ENCODE measurements at regions not wholly inside any gene's neighbourhood (a gene's known extent, or its start where the extent isn't known, plus 50 kb on each side); places are given as distances from the start of the nearest gene placed in this dataset.

- H3K4me3 ChIP-seq = no peak overlapping the region
- no peak overlapping the region for H3K4me3 Mint-ChIP-seq
- no peak for DNase-seq (ENCODE audit: low spot score)
- peaks cover 9% of the 10 kb centered on the region; the same call in 2 of the 3 replicates for H3K9me3 Mint-ChIP-seq
- H3K27ac Mint-ChIP-seq = no peak overlapping the region
- H3F3A ChIP-seq (replicated peaks; ENCODE audit: low read depth) = no peaks in the 10 kb centered on the region
- no peak for ATAC-seq
- no peaks in the 10 kb centered on the region for H3K36me3 ChIP-seq (ENCODE audit: insufficient read depth)
- no peak overlapping the region for H3K27ac ChIP-seq (ENCODE audit: low read depth)
- TF ChIP-seq JUNB (IDR thresholded peaks at IDR 0.05; ENCODE audit: unreplicated experiment) = no peak
- no peak for TF ChIP-seq NANOG (IDR thresholded peaks at IDR 0.05; ENCODE audit: borderline replicate concordance)
- no peak for TF ChIP-seq ZNF462 (CRISPR knock-in tag; IDR thresholded peaks at IDR 0.05)
- no peak for TF ChIP-seq CREB1 (CRISPR knock-in tag; IDR thresholded peaks at IDR 0.05; ENCODE audit: low read depth)
- no peak for TF ChIP-seq ZNF331 (CRISPR knock-in tag; IDR thresholded peaks at IDR 0.05; ENCODE audit: low read depth)
- TF ChIP-seq EZH2phosphoT487 (IDR thresholded peaks at IDR 0.05; ENCODE audit: unreplicated experiment) = no peak
- TF ChIP-seq STAT1 (IDR thresholded peaks at IDR 0.05; ENCODE audit: unreplicated experiment) = no peak
- no peak for TF ChIP-seq ETS1 (IDR thresholded peaks at IDR 0.05)
- TF ChIP-seq REST (IDR thresholded peaks at IDR 0.05; ENCODE audit: unreplicated experiment) = no peak
- no peak for TF ChIP-seq ZNF114 (CRISPR knock-in tag; IDR thresholded peaks at IDR 0.05)
- no peak for TF ChIP-seq POLR2AphosphoS5 (IDR thresholded peaks at IDR 0.05; ENCODE audit: low read depth)
- TF ChIP-seq EZH2 (IDR thresholded peaks at IDR 0.05; ENCODE audit: low read depth, unreplicated experiment) = no peak
- TF ChIP-seq CTCF (conservative IDR thresholded peaks at IDR 0.05; ENCODE audit: low read depth in 2 of 2) = no peak
- H3K9me2 ChIP-seq (ENCODE audit: insufficient read depth) = 0 out of 2 replicates have a peak, but pooled peaks cover 3% of the 10 kb centered on the region
- H3K79me2 ChIP-seq (replicated peaks; ENCODE audit: insufficient read depth) = no peaks in the 10 kb centered on the region
- H4K20me1 ChIP-seq (replicated peaks; ENCODE audit: insufficient read depth) = no peaks in the 10 kb centered on the region
- H3K36me3 Mint-ChIP-seq (ENCODE audit: low read depth) = no peaks in the 10 kb centered on the region
- H3K4me2 ChIP-seq = no peak overlapping the region
- no peaks in the 10 kb centered on the region for H3K4me1 ChIP-seq (ENCODE audit: insufficient read depth)
- H3K4me1 Mint-ChIP-seq = no peaks in the 10 kb centered on the region; the same call in 2 of the 3 replicates
- H2AFZ ChIP-seq = no peak overlapping the region
- no peaks in the 10 kb centered on the region for H3K27me3 ChIP-seq (ENCODE audit: insufficient read depth)
- peaks cover 3% of the 10 kb centered on the region for H3K27me3 Mint-ChIP-seq (ENCODE audit: insufficient read depth, low read depth, poor library complexity)
Observed at GRCh38 chr5:73352649-73353230, 95.8 kb downstream of the FOXD1 start.
